ENCODE measurements at regions not wholly inside any gene's neighbourhood (a gene's known extent, or its start where the extent isn't known, plus 50 kb on each side); places are given as distances from the start of the nearest gene placed in this dataset.

GRCh38 chr1:208857465-208857864 lies 613.3 kb upstream of the PLXNA2 start:
- TF ChIP-seq, protein P1, sequence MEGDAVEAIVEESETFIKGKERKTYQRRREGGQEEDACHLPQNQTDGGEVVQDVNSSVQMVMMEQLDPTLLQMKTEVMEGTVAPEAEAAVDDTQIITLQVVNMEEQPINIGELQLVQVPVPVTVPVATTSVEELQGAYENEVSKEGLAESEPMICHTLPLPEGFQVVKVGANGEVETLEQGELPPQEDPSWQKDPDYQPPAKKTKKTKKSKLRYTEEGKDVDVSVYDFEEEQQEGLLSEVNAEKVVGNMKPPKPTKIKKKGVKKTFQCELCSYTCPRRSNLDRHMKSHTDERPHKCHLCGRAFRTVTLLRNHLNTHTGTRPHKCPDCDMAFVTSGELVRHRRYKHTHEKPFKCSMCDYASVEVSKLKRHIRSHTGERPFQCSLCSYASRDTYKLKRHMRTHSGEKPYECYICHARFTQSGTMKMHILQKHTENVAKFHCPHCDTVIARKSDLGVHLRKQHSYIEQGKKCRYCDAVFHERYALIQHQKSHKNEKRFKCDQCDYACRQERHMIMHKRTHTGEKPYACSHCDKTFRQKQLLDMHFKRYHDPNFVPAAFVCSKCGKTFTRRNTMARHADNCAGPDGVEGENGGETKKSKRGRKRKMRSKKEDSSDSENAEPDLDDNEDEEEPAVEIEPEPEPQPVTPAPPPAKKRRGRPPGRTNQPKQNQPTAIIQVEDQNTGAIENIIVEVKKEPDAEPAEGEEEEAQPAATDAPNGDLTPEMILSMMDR (IDR thresholded peaks at IDR 0.05; ENCODE audit: insufficient read depth, low read length, missing control alignments), result no peak
- H3K4me3 ChIP-seq (ENCODE audit: low read depth, low read length), result no peak overlapping the region
- CTCF ChIA-PET, result no interaction called here
- DNase-seq (ENCODE audit: low read depth, low spot score), result no peak
- POLR2A ChIA-PET, result no interaction called here

GRCh38 chr1:208858738-208859137 lies 614.6 kb upstream of the PLXNA2 start:
- TF ChIP-seq, protein P1 (IDR thresholded peaks at IDR 0.05; ENCODE audit: insufficient read depth, low read length, missing control alignments), result no peak
- DNase-seq (ENCODE audit: low read depth, low spot score), result no peak
- H3K4me3 ChIP-seq (ENCODE audit: low read depth, low read length), result no peak overlapping the region
- POLR2A ChIA-PET, result no interaction called here
- CTCF ChIA-PET, result no interaction called here

DNA sequence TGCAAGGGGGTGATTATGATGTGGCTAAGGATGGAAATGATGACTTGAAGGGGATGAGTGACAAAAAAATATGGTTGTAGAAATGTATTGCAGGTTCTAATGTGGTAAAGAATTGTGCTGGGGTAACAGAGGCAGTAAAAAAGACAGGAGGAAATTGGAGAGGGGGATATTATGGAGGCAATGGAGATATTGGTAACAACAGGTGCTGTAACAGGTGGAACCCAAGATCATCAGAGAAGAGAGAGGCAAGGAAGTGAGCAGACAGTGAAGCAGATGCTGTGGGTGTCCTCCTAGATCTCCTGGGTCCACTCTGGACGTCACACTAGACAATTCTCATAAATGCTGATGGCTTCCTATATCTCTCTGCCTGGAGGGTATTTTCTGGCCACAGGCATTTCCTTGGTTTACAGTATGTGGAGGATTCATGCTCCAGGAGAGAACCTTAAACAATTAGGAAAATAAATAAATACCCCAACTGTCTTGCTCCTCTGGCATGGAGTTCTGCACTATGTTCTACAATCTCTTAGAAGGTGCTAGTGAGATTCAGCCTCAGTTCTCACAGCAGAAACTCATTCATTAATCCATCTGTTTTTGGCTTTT lies 620.3 kb upstream of the PLXNA2 start:
- TF ChIP-seq, protein P1 (IDR thresholded peaks at IDR 0.05; ENCODE audit: insufficient read depth, low read length, missing control alignments), result no peak
- no peak overlapping the region for H3K4me3 ChIP-seq (ENCODE audit: low read depth, low read length)
- CTCF ChIA-PET, result no interaction called here
- POLR2A ChIA-PET, result no interaction called here
- DNase-seq (ENCODE audit: low read depth, low spot score), result no peak

GRCh38 chr1:208866386-208866955 lies 622.3 kb upstream of the PLXNA2 start:
- no peak for DNase-seq (ENCODE audit: low read depth, low spot score)
- TF ChIP-seq, protein P1 (IDR thresholded peaks at IDR 0.05; ENCODE audit: insufficient read depth, low read length, missing control alignments), result no peak
- H3K4me3 ChIP-seq (ENCODE audit: low read depth, low read length), result no peak overlapping the region
- ChIA-PET CTCF (no interaction called here), POLR2A (no interaction called here)

GRCh38 chr1:208868554-208868953 lies 624.4 kb upstream of the PLXNA2 start:
- POLR2A ChIA-PET, result no interaction called here

GRCh38 chr1:208874915-208875314 lies 630.7 kb upstream of the PLXNA2 start:
- CTCF ChIA-PET, result no interaction called here
- POLR2A ChIA-PET, result no interaction called here
- DNase-seq (ENCODE audit: low read depth, low spot score), result no peak
- H3K4me3 ChIP-seq (ENCODE audit: low read depth, low read length), result no peak overlapping the region
- TF ChIP-seq, protein P1 (IDR thresholded peaks at IDR 0.05; ENCODE audit: insufficient read depth, low read length, missing control alignments), result no peak

More at GRCh38 chr1:208868554-208868953, 624.4 kb upstream of the PLXNA2 start:
- H3K4me3 ChIP-seq (ENCODE audit: low read depth, low read length), result no peak overlapping the region
- TF ChIP-seq, protein P1 (IDR thresholded peaks at IDR 0.05; ENCODE audit: insufficient read depth, low read length, missing control alignments), result no peak
- no peak for DNase-seq (ENCODE audit: low read depth, low spot score)
- CTCF ChIA-PET, result no interaction called here

All from AG04449 (cell line).